GM12878 (cell line): ENCODE measurements at regions not wholly inside any gene's neighbourhood (a gene's known extent, or its start where the extent isn't known, plus 50 kb on each side); places are given as distances from the start of the nearest gene placed in this dataset.

Experiments
- ATAC-seq: fragments of 200-7000 bp; cut with Tn5 transposase; 3 replicates; pipeline ENCODE4 v1.9.1; 2020; ENCODE audit warnings: mild to moderate bottlenecking, moderate library complexity
- BruUV-seq: library from RNA; stranded (reverse); fragments of 400-500 nt; replicated peaks from 2 replicates; lab custom pipeline; 2021; lab: Mats Ljungman, UMichigan
- CTCF ChIA-PET: fragments of 300-600 bp; sonication (Branson Sonifier 250); formaldehyde crosslinking; extraction: SDS; loops from one replicate; lab custom pipeline; 2021; ENCODE audit warnings: inconsistent platforms; lab: Yijun Ruan, JAX
- POLR2A ChIA-PET: fragments of 350-600 bp; formaldehyde crosslinking; extraction: SDS; loops from one replicate; lab custom pipeline; 2021; ENCODE audit warnings: inconsistent platforms; lab: Charles Lee
- RAD21 ChIA-PET: fragments of 300-600 bp; sonication (Branson Sonifier 250); formaldehyde crosslinking; loops from one replicate; lab custom pipeline; 2023; ENCODE audit warnings: antibody characterized with exemption; ENCODE audit not compliant: unreplicated experiment; lab: Charles Lee
- SMC1A ChIA-PET: fragments of 300-600 bp; sonication (Branson Sonifier 250); formaldehyde crosslinking; loops from one replicate; lab custom pipeline; 2023; ENCODE audit not compliant: unreplicated experiment, uncharacterized antibody; lab: Charles Lee
- DNase-seq: peaks from one replicate; pipeline ENCODE4 v3.0.0-alpha.2; 2011; ENCODE audit warnings: low read depth, low spot score
- FAIRE-seq: peaks from 3 replicates; lab custom pipeline; 2011; peaks lifted over from hg19 to GRCh38; lab: Jason Lieb, UNC
- H2AFZ ChIP-seq: 2 replicates; pipeline ENCODE4 v1.6.0; 2011; ENCODE audit warnings: low read depth, low read length, control low read depth; ENCODE audit not compliant: control insufficient read depth
- H3K27ac ChIP-seq: 2 replicates; pipeline ENCODE4 v1.5.1; 2011; ENCODE audit warnings: control low read depth; ENCODE audit not compliant: control insufficient read depth, insufficient read depth
- H3K27me3 ChIP-seq, 2 experiments: replicated peaks in 1 of 2; 2 replicates each; pipeline versions ENCODE4 v1.6.0 to v1.6.1; 2011; ENCODE audit warnings: low read length in 1 of 2; ENCODE audit not compliant: control insufficient read depth in 2 of 2, insufficient read depth in 2 of 2
- H3K36me3 ChIP-seq, 2 experiments: 2 replicates each; pipeline ENCODE4 v1.5.1; 2011; ENCODE audit warnings: low read length in 1 of 2; ENCODE audit not compliant: control insufficient read depth in 2 of 2, insufficient read depth in 2 of 2
- H3K4me1 ChIP-seq: 2 replicates; pipeline ENCODE4 v1.6.1; 2011; ENCODE audit warnings: mild to moderate bottlenecking, low read length, moderate library complexity, mixed read lengths; ENCODE audit not compliant: control insufficient read depth, insufficient read depth
- H3K4me2 ChIP-seq: 2 replicates; pipeline ENCODE4 v1.6.0; 2011; ENCODE audit warnings: control low read depth; ENCODE audit not compliant: control insufficient read depth, insufficient read depth
- H3K4me3 ChIP-seq: fragments of 200-600 bp; sonication (generic); 2 replicates; pipeline ENCODE4 v1.5.1; 2016
- H3K79me2 ChIP-seq: 2 replicates; pipeline ENCODE4 v1.6.0; 2011; ENCODE audit warnings: low read length; ENCODE audit not compliant: control insufficient read depth, insufficient read depth
- H3K9ac ChIP-seq: 2 replicates; pipeline ENCODE4 v1.8.0; 2011; ENCODE audit warnings: low read length, control low read depth, mixed read lengths; ENCODE audit not compliant: control insufficient read depth, insufficient read depth
- H3K9me3 ChIP-seq: replicated peaks from 3 replicates; pipeline ENCODE4 v1.5.1; 2011; ENCODE audit warnings: mild to moderate bottlenecking, low read length; ENCODE audit not compliant: control insufficient read depth, insufficient read depth
- H4K20me1 ChIP-seq: 2 replicates; pipeline ENCODE4 v1.6.0; 2011; ENCODE audit not compliant: control insufficient read depth, insufficient read depth
- BCLAF1 ChIP-seq: fragments of 450-650 bp; IDR thresholded peaks from 2 replicates; pipeline ENCODE4 v1.6.1; 2017; ENCODE audit warnings: antibody characterized with exemption, mild to moderate bottlenecking, moderate library complexity
- ESRRA ChIP-seq: IDR thresholded peaks from 2 replicates; pipeline ENCODE4 v1.6.1; 2012; ENCODE audit warnings: mild to moderate bottlenecking, low read length, improper control_type of control experiment
- EZH2 ChIP-seq: IDR thresholded peaks from 2 replicates; pipeline ENCODE4 v1.6.1; 2012; ENCODE audit warnings: low read depth, mild to moderate bottlenecking, control low read depth, inconsistent platforms, low read length, borderline replicate concordance; ENCODE audit not compliant: control insufficient read depth
- KAT2A ChIP-seq: conservative IDR thresholded peaks from 2 replicates; pipeline ENCODE4 v1.6.1; 2011; ENCODE audit warnings: low read depth, low read length; ENCODE audit not compliant: control insufficient read depth
- MLLT1 ChIP-seq: fragments of 450-650 bp; IDR thresholded peaks from 2 replicates; pipeline ENCODE4 v1.6.1; 2016; ENCODE audit warnings: mild to moderate bottlenecking
- NFYB ChIP-seq: IDR thresholded peaks from 2 replicates; pipeline ENCODE4 v1.6.1; 2011; ENCODE audit warnings: low read depth, mild to moderate bottlenecking, low read length, improper control_type of control experiment, moderate library complexity; ENCODE audit not compliant: insufficient read depth
- PAX8 ChIP-seq: fragments of 450-650 bp; IDR thresholded peaks from 2 replicates; pipeline ENCODE4 v1.6.1; 2017; ENCODE audit warnings: mild to moderate bottlenecking, moderate library complexity
- SP1 ChIP-seq: IDR thresholded peaks from one replicate; pipeline ENCODE4 v1.6.1; 2011; ENCODE audit warnings: low read depth, low read length
- TCF3 ChIP-seq: IDR thresholded peaks from 2 replicates; pipeline ENCODE4 v1.6.1; 2012; ENCODE audit warnings: low read depth, mild to moderate bottlenecking, low read length, borderline replicate concordance; ENCODE audit not compliant: insufficient read depth
- YBX1 ChIP-seq: fragments of 450-650 bp; IDR thresholded peaks from 2 replicates; pipeline ENCODE4 v1.6.1; 2016; ENCODE audit warnings: antibody characterized with exemption
- ZBED1 ChIP-seq: IDR thresholded peaks from 2 replicates; pipeline ENCODE4 v1.6.1; 2016; ENCODE audit warnings: borderline replicate concordance
- ZBTB33 ChIP-seq: fragments of 450-650 bp; IDR thresholded peaks from 2 replicates; pipeline ENCODE4 v1.6.1; 2017; ENCODE audit warnings: mild to moderate bottlenecking
- ZNF217 ChIP-seq: fragments of 450-650 bp; IDR thresholded peaks from 2 replicates; pipeline ENCODE4 v1.6.1; 2017; ENCODE audit warnings: antibody characterized with exemption, mild to moderate bottlenecking
- WGBS: methylation state at CpG from one replicate; pipeline ENCODE4 v1.1.6; 2016; ENCODE audit warnings: low lambda C conversion rate; ENCODE audit not compliant: insufficient replicate concordance, insufficient coverage; ENCODE audit errors: missing lambda C conversion rate; 5-methylcytosine and 5-hydroxymethylcytosine counted together
- in situ Hi-C: fragments of 300-500 bp; cut with MboI; formaldehyde crosslinking; loops from 9 replicates; pipeline ENCODE4 v1.14.3; 2018; ENCODE audit warnings: mixed read lengths
- intact Hi-C: fragments of 100-400 bp; cut with micrococcal nuclease; formaldehyde crosslinking; loops from one replicate; pipeline ENCODE4 v1.14.2; 2022; ENCODE audit not compliant: unreplicated experiment

- DNase-seq = no peak
- no peak overlapping the region for H3K27ac ChIP-seq
- H3K27me3 ChIP-seq = no peaks in the 10 kb centered on the region
- no peak overlapping the region for H2AFZ ChIP-seq
- in situ Hi-C loops (no loop called here), intact Hi-C loops (no loop called here)
- ATAC-seq = no peak
- H3K9ac ChIP-seq = no peak overlapping the region
- H3K79me2 ChIP-seq = no peaks in the 10 kb centered on the region
- H3K4me1 ChIP-seq = no peaks in the 10 kb centered on the region
- CTCF ChIA-PET = no interaction called here
- FAIRE-seq = no peak
- RAD21 ChIA-PET = no interaction called here
- H3K36me3 ChIP-seq = no peaks in the 10 kb centered on the region
- SMC1A ChIA-PET = no interaction called here
- 15% methylated on average over 2 of the region's 2 CpGs for WGBS
- BruUV-seq = no TSS peak
- peaks cover 1% of the 10 kb centered on the region; the same call in 1 of the 3 replicates for H3K9me3 ChIP-seq
- TF ChIP-seq YBX1 = no peak
- TF ChIP-seq ZBTB33 = no peak
- TF ChIP-seq KAT2A = no peak
- no peak for TF ChIP-seq ZBED1
- TF ChIP-seq PAX8 = no peak
- no peak for TF ChIP-seq MLLT1
- no peak for TF ChIP-seq SP1
- no peak for TF ChIP-seq BCLAF1
- TF ChIP-seq ZNF217 = no peak
- no peak for TF ChIP-seq EZH2
- no peak for TF ChIP-seq TCF3
- no peak for TF ChIP-seq ESRRA
- no peak for TF ChIP-seq NFYB
- H3K4me2 ChIP-seq = no peak overlapping the region
- POLR2A ChIA-PET = no interaction called here
- no peaks in the 10 kb centered on the region for H4K20me1 ChIP-seq
- H3K4me3 ChIP-seq = no peak overlapping the region
These were observed 62.7 kb upstream of the ARHGAP42 start for GRCh38 chr11:100624346-100624745.
